Kidney (tissue), 13 donors: ENCODE measurements at regions not wholly inside any gene's neighbourhood (a gene's known extent, or its start where the extent isn't known, plus 50 kb on each side); places are given as distances from the start of the nearest gene placed in this dataset.
"Not testable (repeated sequence)": the region's sequence is repeated elsewhere in the genome, so short reads cannot be mapped to it uniquely, and the experiment has no call there.

Source experiments
- DNase-seq, 5 donors: peaks; one replicate each; pipeline ENCODE4 v3.0.0-alpha.2; 2013 to 2020
- FAIRE-seq: peaks from 2 replicates; lab custom pipeline; 2012; peaks lifted over from hg19 to GRCh38; lab: Jason Lieb, UNC
- H3K27ac ChIP-seq, 2 donors: one replicate each; pipeline ENCODE4 v1.7.0; 2013; ENCODE audit warnings: low read depth in 2 of 2, low read length in 2 of 2, inconsistent platforms in 1 of 2
- H3K27me3 ChIP-seq: one replicate; pipeline ENCODE4 v1.7.1; 2013; ENCODE audit warnings: low read length, inconsistent platforms; ENCODE audit not compliant: control insufficient read depth, insufficient read depth
- H3K36me3 ChIP-seq, 3 donors: one replicate each; pipeline versions ENCODE4 v1.7.0 to v1.7.1; 2013; ENCODE audit warnings: low read length in 3 of 3, control low read depth in 1 of 3, inconsistent platforms in 1 of 3; ENCODE audit not compliant: insufficient read depth in 3 of 3, control insufficient read depth in 2 of 3
- H3K4me1 ChIP-seq, 3 donors: one replicate each; pipeline versions ENCODE4 v1.7.0 to v1.7.1; 2013; ENCODE audit warnings: low read length in 3 of 3, inconsistent platforms in 1 of 3, low read depth in 1 of 3; ENCODE audit not compliant: control insufficient read depth in 2 of 3, insufficient read depth in 2 of 3
- H3K4me3 ChIP-seq, 3 donors: one replicate each; pipeline versions ENCODE4 v1.7.0 to v1.8.1; 2013; ENCODE audit warnings: low read length in 3 of 3, control low read depth in 1 of 3, inconsistent platforms in 1 of 3
- H3K9ac ChIP-seq, 3 donors: one replicate each; pipeline versions ENCODE4 v1.7.0 to v1.7.1; 2013; ENCODE audit warnings: low read length in 3 of 3, control low read depth in 1 of 3, inconsistent platforms in 1 of 3
- H3K9me3 ChIP-seq, 3 donors: one replicate each; pipeline versions ENCODE4 v1.7.0 to v1.7.1; 2013; ENCODE audit warnings: low read length in 3 of 3, control low read depth in 1 of 3, inconsistent platforms in 1 of 3; ENCODE audit not compliant: control insufficient read depth in 2 of 3, insufficient read depth in 1 of 3
- CTCF ChIP-seq: IDR thresholded peaks from 3 replicates; pipeline ENCODE4 v1.5.1; 2012; ENCODE audit warnings: mild to moderate bottlenecking, moderate library complexity, borderline replicate concordance; ENCODE audit not compliant: insufficient read depth; ENCODE audit errors: extremely low read depth
- intact Hi-C: fragments of 100-400 bp; cut with DNase I; formaldehyde crosslinking; loops from one replicate; pipeline ENCODE4 v1.11.1; 2022
- donor health status: control.
- donor health status: control.
- donor health status: control.
- donor health status: control.
- donor health status: control.
- donor health status: DM: yes; HTN: yes; CAD: no.
- donor health status: Normal renal cell carcinoma (clear cell type).

GRCh38 chr6:48986845-48987244, 476.2 kb downstream of the MMUT start:
- intact Hi-C loops, result no loop called here
- H3K9ac ChIP-seq, result no peak overlapping the region
- H3K4me3 ChIP-seq, result no peak overlapping the region
- FAIRE-seq (no peak), DNase-seq (peak in 1 of 5 donors; percentile 32)
- no peaks in the 10 kb centered on the region for H3K36me3 ChIP-seq
- no peaks in the 10 kb centered on the region for H3K27me3 ChIP-seq
- H3K9me3 ChIP-seq, result no peaks in the 10 kb centered on the region
- TF ChIP-seq CTCF, result no peak
- no peaks in the 10 kb centered on the region for H3K4me1 ChIP-seq
- H3K27ac ChIP-seq, result no peak overlapping the region

GRCh38 chr6:48986105-48986504, 476.9 kb downstream of the MMUT start:
- no peak overlapping the region for H3K9ac ChIP-seq
- H3K27me3 ChIP-seq, result no peaks in the 10 kb centered on the region
- no peaks in the 10 kb centered on the region for H3K9me3 ChIP-seq
- H3K4me3 ChIP-seq, result no peak overlapping the region
- H3K27ac ChIP-seq, result no peak overlapping the region
- no peaks in the 10 kb centered on the region for H3K36me3 ChIP-seq
- no peak for TF ChIP-seq CTCF
- no peaks in the 10 kb centered on the region for H3K4me1 ChIP-seq
- FAIRE-seq (no peak), DNase-seq (no peak)
- intact Hi-C loops, result no loop called here

DNA sequence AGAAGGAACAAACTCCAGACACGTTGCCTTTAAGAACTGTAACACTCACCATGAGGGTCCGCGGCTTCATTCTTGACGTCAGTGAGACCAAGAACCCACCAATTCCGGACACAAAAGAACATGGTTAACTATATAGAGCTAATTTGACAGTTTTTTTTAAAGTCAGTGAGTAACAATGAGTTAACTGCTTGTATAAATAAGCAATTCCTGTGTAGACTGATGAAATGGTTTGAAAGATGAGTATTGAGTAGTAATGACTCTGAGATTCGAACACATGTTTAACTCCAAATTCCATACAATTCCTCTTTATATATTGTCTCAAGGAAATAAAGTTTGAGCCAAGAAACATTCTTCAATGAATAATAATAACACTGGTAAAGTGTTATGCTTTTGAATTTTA, 478.0 kb downstream of the MMUT start:
- no peak overlapping the region for H3K4me3 ChIP-seq
- no peak overlapping the region for H3K27ac ChIP-seq
- no peak for TF ChIP-seq CTCF
- H3K9me3 ChIP-seq, result no peaks in the 10 kb centered on the region
- intact Hi-C loops, result no loop called here
- DNase-seq (no peak), FAIRE-seq (no peak)
- no peaks in the 10 kb centered on the region for H3K4me1 ChIP-seq
- no peaks in the 10 kb centered on the region for H3K36me3 ChIP-seq
- H3K27me3 ChIP-seq, result no peaks in the 10 kb centered on the region
- no peak overlapping the region for H3K9ac ChIP-seq

- FAIRE-seq, H3K4me3 ChIP-seq, DNase-seq, H3K9me3 ChIP-seq, H3K9ac ChIP-seq, intact Hi-C loops, H3K4me1 ChIP-seq, H3K27ac ChIP-seq, H3K27me3 ChIP-seq, H3K36me3 ChIP-seq: not testable (repeated sequence)
These were observed 479.1 kb downstream of the MMUT start for GRCh38 chr6:48983968-48984367.
